WTC11 (cell line): ENCODE measurements at regions not wholly inside any gene's neighbourhood (a gene's known extent, or its start where the extent isn't known, plus 50 kb on each side); places are given as distances from the start of the nearest gene placed in this dataset.
A peak's percentile ranks its signal among the peaks of the same experiment; 100 is the strongest.

Experiments
- ATAC-seq: fragments of 200-7000 bp; cut with Tn5 transposase; 2 replicates; pipeline ENCODE4 v1.10.0; 2021; ENCODE audit warnings: mild to moderate bottlenecking, moderate library complexity
- CTCF ChIA-PET: fragments of 300-600 bp; sonication (Branson Sonifier 250); formaldehyde crosslinking; loops from one replicate; lab custom pipeline; 2021; ENCODE audit warnings: antibody characterized with exemption; lab: Charles Lee
- POLR2A ChIA-PET: fragments of 350-600 bp; sonication (Branson Sonifier 250); formaldehyde crosslinking; loops from one replicate; lab custom pipeline; 2021; ENCODE audit warnings: antibody characterized with exemption; lab: Charles Lee
- DNase-seq: peaks from one replicate; pipeline ENCODE4 v3.0.0; 2021; ENCODE audit warnings: low spot score
- H3K27ac Mint-ChIP-seq: 2 replicates; pipeline ENCODE4 v1.8.0; 2021; ENCODE audit warnings: mixed read lengths
- H3K27me3 Mint-ChIP-seq: 2 replicates; pipeline ENCODE4 v1.8.0; 2021; ENCODE audit warnings: low read depth, mild to moderate bottlenecking, moderate library complexity, mixed read lengths
- H3K36me3 Mint-ChIP-seq: 2 replicates; pipeline ENCODE4 v1.8.0; 2021; ENCODE audit warnings: mixed read lengths
- H3K4me1 Mint-ChIP-seq: 2 replicates; pipeline ENCODE4 v1.8.0; 2022; ENCODE audit warnings: mixed read lengths
- H3K4me3 Mint-ChIP-seq: 2 replicates; pipeline ENCODE4 v1.8.0; 2021; ENCODE audit warnings: mild to moderate bottlenecking, moderate library complexity, mixed read lengths
- H3K9me3 Mint-ChIP-seq: 2 replicates; pipeline ENCODE4 v1.8.0; 2021; ENCODE audit warnings: mixed read lengths
- ATF1 ChIP-seq: sonication (generic); formaldehyde crosslinking; IDR thresholded peaks from 2 replicates; pipeline ENCODE4 v1.8.1; 2023; ENCODE audit warnings: mild to moderate bottlenecking, moderate library complexity, missing genetic modification reagents
- ELF4 ChIP-seq: sonication (generic); formaldehyde crosslinking; IDR thresholded peaks from 2 replicates; pipeline ENCODE4 v1.8.1; 2022; ENCODE audit warnings: low read depth, mild to moderate bottlenecking, moderate library complexity, missing genetic modification reagents
- FOXJ3 ChIP-seq: sonication (generic); formaldehyde crosslinking; IDR thresholded peaks from 2 replicates; pipeline ENCODE4 v1.9.0; 2021; ENCODE audit warnings: missing genetic modification reagents, mild to moderate bottlenecking, borderline replicate concordance
- FOXK1 ChIP-seq: sonication (generic); formaldehyde crosslinking; IDR thresholded peaks from 2 replicates; pipeline ENCODE4 v1.8.0; 2022; ENCODE audit warnings: mild to moderate bottlenecking, moderate library complexity, missing genetic modification reagents
- GRHL2 ChIP-seq: fragments of 250-450 bp; sonication (Bioruptor Pico); IDR thresholded peaks from 2 replicates; pipeline ENCODE4 v1.8.0; 2022; ENCODE audit warnings: mild to moderate bottlenecking, moderate library complexity; ENCODE audit not compliant: insufficient replicate concordance, severe bottlenecking
- GTF2I ChIP-seq: fragments of 250-450 bp; sonication (Bioruptor Pico); conservative IDR thresholded peaks from 2 replicates; pipeline ENCODE4 v1.4.0; 2021; ENCODE audit warnings: mild to moderate bottlenecking
- KAT7 ChIP-seq: sonication (generic); formaldehyde crosslinking; IDR thresholded peaks from 2 replicates; pipeline ENCODE4 v1.8.1; 2023; ENCODE audit warnings: missing genetic modification reagents, mild to moderate bottlenecking, borderline replicate concordance
- NFE2L1 ChIP-seq: sonication (generic); formaldehyde crosslinking; IDR thresholded peaks from 2 replicates; pipeline ENCODE4 v1.8.1; 2023; ENCODE audit warnings: missing genetic modification reagents
- NR1H2 ChIP-seq: sonication (generic); formaldehyde crosslinking; IDR thresholded peaks from 2 replicates; pipeline ENCODE4 v1.9.0; 2021; ENCODE audit warnings: mild to moderate bottlenecking, moderate library complexity, missing genetic modification reagents
- NR2C2 ChIP-seq: sonication (generic); formaldehyde crosslinking; IDR thresholded peaks from 2 replicates; pipeline ENCODE4 v1.8.0; 2022; ENCODE audit warnings: mild to moderate bottlenecking, missing genetic modification reagents
- RELA ChIP-seq: sonication (generic); formaldehyde crosslinking; IDR thresholded peaks from 2 replicates; pipeline ENCODE4 v1.8.1; 2022; ENCODE audit warnings: missing genetic modification reagents, mild to moderate bottlenecking, borderline replicate concordance
- TP53 ChIP-seq: sonication (generic); formaldehyde crosslinking; IDR thresholded peaks from 2 replicates; pipeline ENCODE4 v1.8.1; 2023; ENCODE audit warnings: mild to moderate bottlenecking, missing genetic modification reagents
- ZBTB21 ChIP-seq: sonication (generic); formaldehyde crosslinking; IDR thresholded peaks from 2 replicates; pipeline ENCODE4 v1.8.1; 2023; ENCODE audit warnings: mild to moderate bottlenecking, missing genetic modification reagents, borderline replicate concordance
- ZNF138 ChIP-seq: sonication (generic); formaldehyde crosslinking; conservative IDR thresholded peaks from 2 replicates; pipeline ENCODE4 v1.8.1; 2022; ENCODE audit warnings: mild to moderate bottlenecking, moderate library complexity, missing genetic modification reagents
- ZNF219 ChIP-seq: sonication (generic); formaldehyde crosslinking; IDR thresholded peaks from 2 replicates; pipeline ENCODE4 v1.8.0; 2023; ENCODE audit warnings: missing genetic modification reagents, mild to moderate bottlenecking, borderline replicate concordance
- ZNF317 ChIP-seq: sonication (generic); formaldehyde crosslinking; IDR thresholded peaks from 2 replicates; pipeline ENCODE4 v1.8.1; 2023; ENCODE audit warnings: low read depth, mild to moderate bottlenecking, moderate library complexity, missing genetic modification reagents, borderline replicate concordance
- ZNF416 ChIP-seq: fragments of 250-450 bp; sonication (Bioruptor Pico); IDR thresholded peaks from 2 replicates; pipeline ENCODE4 v1.9.0; 2021; ENCODE audit warnings: mild to moderate bottlenecking, inconsistent platforms
- TF ChIP-seq, protein P1 (sequence below): fragments of 250-450 bp; sonication (Bioruptor Pico); IDR thresholded peaks from 2 replicates; pipeline ENCODE4 v2.1.2; 2022; ENCODE audit warnings: mild to moderate bottlenecking, moderate library complexity
- TF ChIP-seq, protein P2 (sequence below): fragments of 250-450 bp; sonication (Bioruptor Pico); IDR thresholded peaks from 2 replicates; pipeline ENCODE4 v1.9.0; 2021; ENCODE audit warnings: moderate library complexity, mild to moderate bottlenecking, inconsistent platforms, borderline replicate concordance
- TF ChIP-seq, protein P3 (sequence below): sonication (generic); formaldehyde crosslinking; IDR thresholded peaks from 2 replicates; pipeline ENCODE4 v1.8.1; 2023; ENCODE audit warnings: mild to moderate bottlenecking, missing genetic modification reagents, moderate library complexity
- TF ChIP-seq, protein P4 (sequence below): sonication (generic); formaldehyde crosslinking; IDR thresholded peaks from 2 replicates; pipeline ENCODE4 v1.8.1; 2023; ENCODE audit warnings: mild to moderate bottlenecking, missing genetic modification reagents
- TF ChIP-seq, protein P5 (sequence below): sonication (generic); formaldehyde crosslinking; conservative IDR thresholded peaks from 2 replicates; pipeline ENCODE4 v1.8.1; 2022; ENCODE audit warnings: mild to moderate bottlenecking, missing genetic modification reagents
- TF ChIP-seq, protein P6 (sequence below): sonication (generic); formaldehyde crosslinking; IDR thresholded peaks from 2 replicates; pipeline ENCODE4 v1.8.0; 2023; ENCODE audit warnings: mild to moderate bottlenecking, missing genetic modification reagents

DNA sequence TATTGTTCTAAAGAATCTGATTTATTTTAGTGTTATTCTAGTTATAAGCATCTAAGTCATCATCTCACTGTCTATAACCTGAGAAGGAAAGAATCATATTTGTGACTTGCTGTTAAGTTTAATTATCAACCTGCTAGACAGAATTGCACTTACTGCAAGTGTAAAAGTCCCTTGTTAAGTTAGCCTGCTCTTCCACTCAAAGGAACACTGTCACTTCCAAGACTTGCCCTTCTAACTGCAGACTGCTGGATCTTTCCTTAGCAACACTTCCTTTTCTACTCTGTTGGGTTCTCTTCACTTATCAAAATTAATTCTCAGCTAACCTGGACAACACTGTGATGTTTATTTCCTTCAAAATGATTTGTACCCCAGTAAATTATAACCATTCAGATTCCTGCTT, 323.2 kb upstream of the TFPI start:
- CTCF ChIA-PET = interaction anchor here (1.3 to 1.6 kb wide), 2 partner anchors 296 to 378 kb away, joined by 3 to 6 read pairs; no protein-coding TSS in a partner anchor
- no peak overlapping the region for H3K4me3 Mint-ChIP-seq
- no peaks in the 10 kb centered on the region for H3K9me3 Mint-ChIP-seq
- TF ChIP-seq FOXJ3 = no peak
- TF ChIP-seq NFE2L1 (CRISPR knock-in tag) = no peak
- TF ChIP-seq FOXK1 (CRISPR knock-in tag) = no peak
- no peak for TF ChIP-seq KAT7 (CRISPR knock-in tag)
- no peak for TF ChIP-seq RELA
- TF ChIP-seq, protein P1, sequence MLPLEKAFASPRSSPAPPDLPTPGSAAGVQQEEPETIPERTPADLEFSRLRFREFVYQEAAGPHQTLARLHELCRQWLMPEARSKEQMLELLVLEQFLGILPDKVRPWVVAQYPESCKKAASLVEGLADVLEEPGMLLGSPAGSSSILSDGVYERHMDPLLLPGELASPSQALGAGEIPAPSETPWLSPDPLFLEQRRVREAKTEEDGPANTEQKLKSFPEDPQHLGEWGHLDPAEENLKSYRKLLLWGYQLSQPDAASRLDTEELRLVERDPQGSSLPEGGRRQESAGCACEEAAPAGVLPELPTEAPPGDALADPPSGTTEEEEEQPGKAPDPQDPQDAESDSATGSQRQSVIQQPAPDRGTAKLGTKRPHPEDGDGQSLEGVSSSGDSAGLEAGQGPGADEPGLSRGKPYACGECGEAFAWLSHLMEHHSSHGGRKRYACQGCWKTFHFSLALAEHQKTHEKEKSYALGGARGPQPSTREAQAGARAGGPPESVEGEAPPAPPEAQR (CRISPR knock-in tag) = no peak
- TF ChIP-seq, all 79 proteins: peak for 0
- DNase-seq = no peak
- ATAC-seq = no peak
- Mint-ChIP-seq H3K27me3 (no peaks in the 10 kb centered on the region), H3K36me3 (no peaks in the 10 kb centered on the region), H3K4me1 (peaks cover 20% of the 10 kb centered on the region), H3K27ac (peak overlapping the region; percentile 57; the same call in 1 of the 2 replicates)
- POLR2A ChIA-PET = no interaction called here

DNA sequence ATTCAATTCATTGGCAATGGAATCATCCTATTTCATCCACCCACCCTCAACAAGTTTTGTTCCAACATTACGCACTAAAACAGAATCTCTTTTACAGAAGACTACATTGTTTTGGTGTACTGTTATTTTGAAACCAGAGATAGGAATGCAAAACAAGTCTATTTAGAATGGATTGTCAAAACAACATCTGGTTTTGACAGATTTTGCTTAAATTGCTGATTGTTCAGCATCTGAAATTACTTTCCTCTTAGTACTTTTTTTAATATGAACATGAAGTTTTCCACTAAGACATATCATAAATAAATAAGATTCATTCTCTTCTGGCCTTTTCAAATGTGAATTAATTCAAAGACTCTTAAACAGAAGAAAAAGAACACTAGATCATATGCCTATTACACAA, 323.9 kb upstream of the TFPI start:
- H3K4me1 Mint-ChIP-seq = peaks cover 26% of the 10 kb centered on the region
- DNase-seq = no peak
- ChIA-PET POLR2A (no interaction called here), CTCF (no interaction called here)
- TF ChIP-seq GTF2I (no peak), NR1H2 (CRISPR knock-in tag) (no peak), ELF4 (CRISPR knock-in tag) (no peak)
- TF ChIP-seq, protein P2, sequence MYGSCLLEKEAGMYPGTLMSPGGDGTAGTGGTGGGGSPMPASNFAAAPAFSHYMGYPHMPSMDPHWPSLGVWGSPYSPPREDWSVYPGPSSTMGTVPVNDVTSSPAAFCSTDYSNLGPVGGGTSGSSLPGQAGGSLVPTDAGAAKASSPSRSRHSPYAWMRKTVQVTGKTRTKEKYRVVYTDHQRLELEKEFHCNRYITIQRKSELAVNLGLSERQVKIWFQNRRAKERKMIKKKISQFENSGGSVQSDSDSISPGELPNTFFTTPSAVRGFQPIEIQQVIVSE (CRISPR knock-in tag) = no peak
- TF ChIP-seq, protein P3, sequence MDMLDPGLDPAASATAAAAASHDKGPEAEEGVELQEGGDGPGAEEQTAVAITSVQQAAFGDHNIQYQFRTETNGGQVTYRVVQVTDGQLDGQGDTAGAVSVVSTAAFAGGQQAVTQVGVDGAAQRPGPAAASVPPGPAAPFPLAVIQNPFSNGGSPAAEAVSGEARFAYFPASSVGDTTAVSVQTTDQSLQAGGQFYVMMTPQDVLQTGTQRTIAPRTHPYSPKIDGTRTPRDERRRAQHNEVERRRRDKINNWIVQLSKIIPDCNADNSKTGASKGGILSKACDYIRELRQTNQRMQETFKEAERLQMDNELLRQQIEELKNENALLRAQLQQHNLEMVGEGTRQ (CRISPR knock-in tag) = no peak
- H3K36me3 Mint-ChIP-seq = no peaks in the 10 kb centered on the region
- no peak for ATAC-seq
- H3K27me3 Mint-ChIP-seq = no peaks in the 10 kb centered on the region
- H3K27ac Mint-ChIP-seq = no peak overlapping the region
- no peaks in the 10 kb centered on the region for H3K9me3 Mint-ChIP-seq
- no peak overlapping the region for H3K4me3 Mint-ChIP-seq

DNA sequence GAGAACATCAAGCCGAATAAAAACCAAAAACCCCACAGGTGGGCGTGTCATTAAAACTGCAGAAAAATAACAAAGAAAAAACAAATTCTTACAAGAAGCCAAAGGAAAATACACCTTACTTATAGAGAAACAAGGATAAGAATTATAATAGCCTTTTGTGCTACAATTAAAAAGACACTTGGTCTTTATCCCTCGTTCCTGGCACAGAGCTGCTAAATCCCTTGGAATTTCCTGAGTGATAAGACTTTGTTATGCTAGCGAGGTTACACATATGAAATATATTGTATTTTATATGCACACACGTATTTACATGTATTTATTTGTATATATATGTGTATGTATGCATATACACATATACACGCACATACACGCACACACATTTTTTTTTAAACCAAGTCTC, 325.3 kb upstream of the TFPI start:
- ChIA-PET POLR2A (interaction anchor here (0.6 kb wide), 1 partner anchor 21 kb away, joined by 3 read pairs; no protein-coding TSS in a partner anchor), CTCF (interaction anchor here (1.0 kb wide), 1 partner anchor 380 kb away, joined by 3 read pairs; no protein-coding TSS in a partner anchor)
- H3K4me3 Mint-ChIP-seq = no peak overlapping the region
- no peak for DNase-seq
- H3K27me3 Mint-ChIP-seq = no peaks in the 10 kb centered on the region
- H3K27ac Mint-ChIP-seq = no peak overlapping the region
- no peaks in the 10 kb centered on the region for H3K36me3 Mint-ChIP-seq
- H3K4me1 Mint-ChIP-seq = peaks cover 26% of the 10 kb centered on the region
- ATAC-seq = no peak
- H3K9me3 Mint-ChIP-seq = no peaks in the 10 kb centered on the region
- no peak for TF ChIP-seq NR2C2 (CRISPR knock-in tag)
- TF ChIP-seq ZNF219 (CRISPR knock-in tag) = no peak
- TF ChIP-seq, protein P4, sequence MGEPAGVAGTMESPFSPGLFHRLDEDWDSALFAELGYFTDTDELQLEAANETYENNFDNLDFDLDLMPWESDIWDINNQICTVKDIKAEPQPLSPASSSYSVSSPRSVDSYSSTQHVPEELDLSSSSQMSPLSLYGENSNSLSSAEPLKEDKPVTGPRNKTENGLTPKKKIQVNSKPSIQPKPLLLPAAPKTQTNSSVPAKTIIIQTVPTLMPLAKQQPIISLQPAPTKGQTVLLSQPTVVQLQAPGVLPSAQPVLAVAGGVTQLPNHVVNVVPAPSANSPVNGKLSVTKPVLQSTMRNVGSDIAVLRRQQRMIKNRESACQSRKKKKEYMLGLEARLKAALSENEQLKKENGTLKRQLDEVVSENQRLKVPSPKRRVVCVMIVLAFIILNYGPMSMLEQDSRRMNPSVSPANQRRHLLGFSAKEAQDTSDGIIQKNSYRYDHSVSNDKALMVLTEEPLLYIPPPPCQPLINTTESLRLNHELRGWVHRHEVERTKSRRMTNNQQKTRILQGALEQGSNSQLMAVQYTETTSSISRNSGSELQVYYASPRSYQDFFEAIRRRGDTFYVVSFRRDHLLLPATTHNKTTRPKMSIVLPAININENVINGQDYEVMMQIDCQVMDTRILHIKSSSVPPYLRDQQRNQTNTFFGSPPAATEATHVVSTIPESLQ (CRISPR knock-in tag) = no peak
- TF ChIP-seq ELF4 (CRISPR knock-in tag) = no peak
- TF ChIP-seq, protein P5, sequence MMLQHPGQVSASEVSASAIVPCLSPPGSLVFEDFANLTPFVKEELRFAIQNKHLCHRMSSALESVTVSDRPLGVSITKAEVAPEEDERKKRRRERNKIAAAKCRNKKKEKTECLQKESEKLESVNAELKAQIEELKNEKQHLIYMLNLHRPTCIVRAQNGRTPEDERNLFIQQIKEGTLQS (CRISPR knock-in tag) = no peak
- TF ChIP-seq ZNF416 (CRISPR knock-in tag) = no peak
- TF ChIP-seq TP53 (CRISPR knock-in tag) = no peak
- TF ChIP-seq ZNF317 (CRISPR knock-in tag) = no peak
- TF ChIP-seq, protein P1 (CRISPR knock-in tag) = no peak
- TF ChIP-seq ZNF138 (CRISPR knock-in tag) = no peak
- no peak for TF ChIP-seq NFE2L1 (CRISPR knock-in tag)
- TF ChIP-seq ATF1 = no peak
- no peak for TF ChIP-seq GRHL2
- TF ChIP-seq ZBTB21 (CRISPR knock-in tag) = no peak
- TF ChIP-seq, protein P6, sequence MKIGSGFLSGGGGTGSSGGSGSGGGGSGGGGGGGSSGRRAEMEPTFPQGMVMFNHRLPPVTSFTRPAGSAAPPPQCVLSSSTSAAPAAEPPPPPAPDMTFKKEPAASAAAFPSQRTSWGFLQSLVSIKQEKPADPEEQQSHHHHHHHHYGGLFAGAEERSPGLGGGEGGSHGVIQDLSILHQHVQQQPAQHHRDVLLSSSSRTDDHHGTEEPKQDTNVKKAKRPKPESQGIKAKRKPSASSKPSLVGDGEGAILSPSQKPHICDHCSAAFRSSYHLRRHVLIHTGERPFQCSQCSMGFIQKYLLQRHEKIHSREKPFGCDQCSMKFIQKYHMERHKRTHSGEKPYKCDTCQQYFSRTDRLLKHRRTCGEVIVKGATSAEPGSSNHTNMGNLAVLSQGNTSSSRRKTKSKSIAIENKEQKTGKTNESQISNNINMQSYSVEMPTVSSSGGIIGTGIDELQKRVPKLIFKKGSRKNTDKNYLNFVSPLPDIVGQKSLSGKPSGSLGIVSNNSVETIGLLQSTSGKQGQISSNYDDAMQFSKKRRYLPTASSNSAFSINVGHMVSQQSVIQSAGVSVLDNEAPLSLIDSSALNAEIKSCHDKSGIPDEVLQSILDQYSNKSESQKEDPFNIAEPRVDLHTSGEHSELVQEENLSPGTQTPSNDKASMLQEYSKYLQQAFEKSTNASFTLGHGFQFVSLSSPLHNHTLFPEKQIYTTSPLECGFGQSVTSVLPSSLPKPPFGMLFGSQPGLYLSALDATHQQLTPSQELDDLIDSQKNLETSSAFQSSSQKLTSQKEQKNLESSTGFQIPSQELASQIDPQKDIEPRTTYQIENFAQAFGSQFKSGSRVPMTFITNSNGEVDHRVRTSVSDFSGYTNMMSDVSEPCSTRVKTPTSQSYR (CRISPR knock-in tag) = no peak
